GM13977 (cell line): ENCODE measurements at regions not wholly inside any gene's neighbourhood (a gene's known extent, or its start where the extent isn't known, plus 50 kb on each side); places are given as distances from the start of the nearest gene placed in this dataset.

Experiments used
- DNase-seq: peaks from one replicate; pipeline ENCODE4 v3.0.0; 2012; ENCODE audit warnings: low spot score
- CTCF ChIP-seq: IDR thresholded peaks from 2 replicates; pipeline ENCODE4 v1.5.1; 2012; ENCODE audit warnings: mild to moderate bottlenecking, control low read depth; ENCODE audit not compliant: insufficient read depth; ENCODE audit errors: extremely low read depth, missing control alignments
- in situ Hi-C: fragments of 300-500 bp; cut with MboI; formaldehyde crosslinking; loops from one replicate; pipeline ENCODE4 v1.12.0; 2022; ENCODE audit warnings: low sequenced_read_pairs, low pct_unique_long_range_greater_than_20kb, mixed read lengths, inconsistent platforms; ENCODE audit not compliant: unreplicated experiment

GRCh38 chr7:69122953-69123352 lies 475.3 kb upstream of the AUTS2 start:
- in situ Hi-C loops, result no loop called here
- TF ChIP-seq CTCF, result no peak
- DNase-seq, result no peak

DNA sequence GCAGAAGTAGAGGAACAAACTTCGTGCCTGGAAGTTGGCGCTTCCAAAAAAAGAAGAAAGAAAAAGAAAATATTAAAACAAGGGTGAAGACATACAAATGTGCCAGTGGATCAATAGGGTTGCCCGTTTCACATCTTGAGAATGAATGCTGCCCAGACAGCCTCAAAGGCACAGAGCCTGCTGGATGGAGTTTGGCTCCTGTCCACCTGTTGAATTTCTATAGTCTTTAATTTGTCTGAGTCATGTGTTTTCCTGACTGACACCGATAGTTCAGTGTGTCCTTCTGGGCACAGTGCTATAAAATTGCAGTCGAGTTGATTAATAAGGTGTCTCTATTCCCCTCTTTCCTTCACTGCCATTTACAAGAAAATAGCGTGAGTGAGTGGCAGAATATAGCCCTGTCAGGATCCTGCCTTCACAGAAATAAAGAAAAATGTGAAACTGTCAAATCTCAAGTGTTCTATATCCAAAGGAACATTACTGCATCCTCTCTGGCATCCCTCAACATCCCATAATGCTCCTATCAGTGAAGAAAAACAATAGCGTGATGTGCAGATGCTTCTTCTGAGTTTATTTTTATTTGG lies 471.3 kb upstream of the AUTS2 start:
- in situ Hi-C loops, result no loop called here
- TF ChIP-seq CTCF, result no peak
- DNase-seq, result no peak

DNA sequence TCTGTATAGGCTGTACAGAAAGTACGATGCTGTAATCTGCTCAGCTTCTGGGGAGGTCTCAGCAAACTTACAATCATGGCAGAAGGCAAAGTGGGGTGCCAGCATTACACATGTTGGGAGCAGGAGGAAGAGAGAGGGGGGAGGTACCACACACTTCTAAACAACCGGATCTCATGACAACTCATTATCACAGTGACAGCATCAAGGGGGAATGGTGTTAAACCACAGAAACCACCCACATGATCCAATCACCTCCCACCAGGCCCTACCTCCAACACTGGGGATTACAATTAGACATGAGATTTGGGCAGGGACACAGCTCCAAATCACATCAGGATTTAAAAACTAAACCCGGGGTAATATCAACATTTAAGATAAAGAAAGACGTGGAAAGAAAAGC lies 468.8 kb upstream of the AUTS2 start:
- in situ Hi-C loops, result no loop called here
- DNase-seq, result no peak

DNA sequence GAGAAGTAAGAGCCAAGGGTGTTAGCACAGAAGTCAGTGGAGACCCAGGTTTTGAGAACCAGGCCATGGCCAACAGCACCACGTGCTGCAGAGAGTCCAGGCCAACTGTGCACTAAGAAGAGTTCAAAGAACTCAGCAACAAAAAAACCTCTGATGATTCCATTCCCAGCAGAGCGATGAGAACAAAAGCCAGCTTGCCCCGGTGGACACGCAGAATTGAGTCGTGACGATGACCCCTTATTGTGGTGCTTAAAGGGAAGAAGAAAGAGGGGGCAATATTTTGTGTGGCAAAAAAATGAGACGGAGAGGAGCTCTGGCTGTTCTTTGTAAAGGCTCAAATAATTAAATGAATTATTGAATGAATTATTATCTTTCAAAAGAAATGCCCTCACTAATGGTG lies 468.3 kb upstream of the AUTS2 start:
- no peak for TF ChIP-seq CTCF
- in situ Hi-C loops, result no loop called here

More for the DNA sequence above, 468.8 kb upstream of the AUTS2 start:
- no peak for TF ChIP-seq CTCF

DNA sequence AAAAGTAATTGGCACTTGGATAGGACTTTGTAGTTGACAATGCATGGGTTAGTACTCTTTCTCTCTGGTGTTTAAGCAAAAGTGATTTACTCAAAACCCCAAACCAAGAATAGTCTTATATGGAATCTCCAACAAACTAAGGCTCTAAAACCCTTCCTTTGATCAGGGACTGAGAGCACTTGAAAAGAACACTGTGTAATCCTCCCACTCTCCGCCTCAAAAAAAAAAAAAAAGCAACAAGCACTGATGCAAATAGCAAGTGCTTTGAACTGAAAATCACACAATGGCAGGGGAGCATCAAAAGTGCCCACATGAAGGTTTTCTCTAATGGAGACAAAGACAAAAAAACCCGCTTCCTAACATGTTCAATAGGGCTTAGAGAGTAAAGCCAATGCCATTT lies 467.9 kb upstream of the AUTS2 start:
- in situ Hi-C loops, result no loop called here
- DNase-seq, result no peak
- no peak for TF ChIP-seq CTCF

More for the DNA sequence above, 468.3 kb upstream of the AUTS2 start:
- no peak for DNase-seq

GRCh38 chr7:69134316-69134715 lies 464.0 kb upstream of the AUTS2 start:
- no peak for TF ChIP-seq CTCF
- in situ Hi-C loops, result no loop called here
- DNase-seq, result no peak

DNA sequence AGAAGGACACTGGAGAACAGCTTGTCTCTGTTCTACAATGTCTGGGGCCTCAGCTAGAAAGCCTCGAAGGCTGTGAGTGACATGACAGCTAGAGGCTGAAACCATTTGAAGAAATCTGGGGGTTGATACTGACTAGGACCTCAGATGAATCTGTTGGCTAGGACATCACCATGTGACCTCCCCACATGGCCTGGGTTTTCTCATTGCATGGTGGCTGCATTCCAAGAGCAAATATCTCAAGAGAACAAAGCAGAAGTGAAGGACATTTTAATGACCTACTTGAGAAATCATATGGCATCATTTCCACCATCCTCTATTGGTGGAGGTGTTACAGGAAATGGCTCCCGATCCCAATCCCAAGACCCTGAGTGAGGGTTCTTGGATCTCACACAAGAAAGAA lies 450.6 kb upstream of the AUTS2 start:
- DNase-seq, result no peak
- in situ Hi-C loops, result no loop called here
- no peak for TF ChIP-seq CTCF
